ENCODE measurements at regions not wholly inside any gene's neighbourhood (a gene's known extent, or its start where the extent isn't known, plus 50 kb on each side); places are given as distances from the start of the nearest gene placed in this dataset.

- H3K9me3 Mint-ChIP-seq: peaks cover 0 to 7% (median under 1%) of the 10 kb centered on the region in 8 donors
- no peaks in the 10 kb centered on the region for H3K36me3 Mint-ChIP-seq
- H3K4me3 ChIP-seq (ENCODE audit: low read length in 2 of 2): no peak overlapping the region
- POLR2A ChIA-PET (ENCODE audit: partially characterized antibody): no interaction called here
- no peaks in the 10 kb centered on the region for H3K27me3 Mint-ChIP-seq
- no peak for DNase-seq
- CTCF ChIA-PET (ENCODE audit: partially characterized antibody): no interaction called here
- no peak overlapping the region for H3K27ac Mint-ChIP-seq
- H3K36me3 ChIP-seq (ENCODE audit: insufficient read depth, low read length): no peaks in the 10 kb centered on the region
- H3K9me3 ChIP-seq (ENCODE audit: control insufficient read depth in 1 of 2, low read length in 2 of 2): no peaks in the 10 kb centered on the region
- no peaks in the 10 kb centered on the region for H3K4me1 ChIP-seq (ENCODE audit: insufficient read depth, low read length)
- no peak overlapping the region for H3K4me3 Mint-ChIP-seq
- no peak overlapping the region for H3K27ac ChIP-seq (ENCODE audit: low read depth, low read length)
- H3K27me3 ChIP-seq (ENCODE audit: insufficient read depth, low read length): no peaks in the 10 kb centered on the region
- H3K4me1 Mint-ChIP-seq: no peaks in the 10 kb centered on the region
- intact Hi-C loops (cut with micrococcal nuclease): no loop called here
These were observed 1448.4 kb upstream of the C9orf72 start for GRCh38 chr9:29021632-29022031.

- Mint-ChIP-seq H3K27me3 (no peaks in the 10 kb centered on the region), H3K4me1 (no peaks in the 10 kb centered on the region), H3K4me3 (no peak overlapping the region), H3K9me3 (peaks cover 0 to 7% (median 3%) of the 10 kb centered on the region in 8 donors), H3K27ac (no peak overlapping the region), H3K36me3 (no peaks in the 10 kb centered on the region)
- no peaks in the 10 kb centered on the region for H3K27me3 ChIP-seq (ENCODE audit: insufficient read depth, low read length)
- POLR2A ChIA-PET (ENCODE audit: partially characterized antibody): no interaction called here
- H3K27ac ChIP-seq (ENCODE audit: low read depth, low read length): no peak overlapping the region
- intact Hi-C loops (cut with micrococcal nuclease): no loop called here
- no peaks in the 10 kb centered on the region for H3K9me3 ChIP-seq (ENCODE audit: control insufficient read depth in 1 of 2, low read length in 2 of 2)
- no peak for DNase-seq
- CTCF ChIA-PET (ENCODE audit: partially characterized antibody): no interaction called here
- no peaks in the 10 kb centered on the region for H3K4me1 ChIP-seq (ENCODE audit: insufficient read depth, low read length)
- H3K36me3 ChIP-seq (ENCODE audit: insufficient read depth, low read length): no peaks in the 10 kb centered on the region
- no peak overlapping the region for H3K4me3 ChIP-seq (ENCODE audit: low read length in 2 of 2)
These were observed 1465.1 kb upstream of the C9orf72 start for GRCh38 chr9:29038332-29038731.

GRCh38 chr9:29039258-29039657 is 1466.0 kb upstream of the C9orf72 start:
- no peaks in the 10 kb centered on the region for H3K4me1 Mint-ChIP-seq
- intact Hi-C loops (cut with micrococcal nuclease): no loop called here
- no peaks in the 10 kb centered on the region for H3K27me3 ChIP-seq (ENCODE audit: insufficient read depth, low read length)

GRCh38 chr9:29043072-29043471 is 1469.8 kb upstream of the C9orf72 start:
- H3K27ac ChIP-seq (ENCODE audit: low read depth, low read length): no peak overlapping the region
- Mint-ChIP-seq H3K4me3 (no peak overlapping the region), H3K4me1 (no peaks in the 10 kb centered on the region), H3K27ac (no peak overlapping the region), H3K9me3 (peaks cover 0 to 11% (median 4%) of the 10 kb centered on the region in 8 donors), H3K27me3 (no peaks in the 10 kb centered on the region), H3K36me3 (no peaks in the 10 kb centered on the region)
- H3K4me1 ChIP-seq (ENCODE audit: insufficient read depth, low read length): no peaks in the 10 kb centered on the region
- no peaks in the 10 kb centered on the region for H3K27me3 ChIP-seq (ENCODE audit: insufficient read depth, low read length)
- DNase-seq: no peak
- H3K9me3 ChIP-seq (ENCODE audit: control insufficient read depth in 1 of 2, low read length in 2 of 2): no peaks in the 10 kb centered on the region
- ChIA-PET CTCF (ENCODE audit: partially characterized antibody) (no interaction called here), POLR2A (ENCODE audit: partially characterized antibody) (no interaction called here)
- H3K36me3 ChIP-seq (ENCODE audit: insufficient read depth, low read length): no peaks in the 10 kb centered on the region
- H3K4me3 ChIP-seq (ENCODE audit: low read length in 2 of 2): no peak overlapping the region
- intact Hi-C loops (cut with micrococcal nuclease): no loop called here

More at GRCh38 chr9:29039258-29039657, 1466.0 kb upstream of the C9orf72 start:
- CTCF ChIA-PET (ENCODE audit: partially characterized antibody): no interaction called here
- POLR2A ChIA-PET (ENCODE audit: partially characterized antibody): no interaction called here
- DNase-seq: no peak
- no peak overlapping the region for H3K4me3 ChIP-seq (ENCODE audit: low read length in 2 of 2)
- H3K27ac ChIP-seq (ENCODE audit: low read depth, low read length): no peak overlapping the region
- no peaks in the 10 kb centered on the region for H3K36me3 ChIP-seq (ENCODE audit: insufficient read depth, low read length)
- H3K4me1 ChIP-seq (ENCODE audit: insufficient read depth, low read length): no peaks in the 10 kb centered on the region
- Mint-ChIP-seq H3K27ac (no peak overlapping the region), H3K9me3 (peaks cover 0 to 7% (median 3%) of the 10 kb centered on the region in 8 donors), H3K27me3 (no peaks in the 10 kb centered on the region), H3K36me3 (no peaks in the 10 kb centered on the region), H3K4me3 (no peak overlapping the region)
- no peaks in the 10 kb centered on the region for H3K9me3 ChIP-seq (ENCODE audit: control insufficient read depth in 1 of 2, low read length in 2 of 2)

- no peak overlapping the region for H3K27ac Mint-ChIP-seq
- DNase-seq: no peak
These were observed 1471.7 kb upstream of the C9orf72 start for GRCh38 chr9:29044959-29045358.

GRCh38 chr9:29060041-29060440 is 1486.8 kb upstream of the C9orf72 start:
- CTCF ChIA-PET (ENCODE audit: partially characterized antibody): no interaction called here
- Histone ChIP-seq H3K9me3 (ENCODE audit: control insufficient read depth in 1 of 2, low read length in 2 of 2) (no peaks in the 10 kb centered on the region), H3K27ac (ENCODE audit: low read depth, low read length) (no peak overlapping the region), H3K4me3 (ENCODE audit: low read length in 2 of 2) (no peak overlapping the region), H3K27me3 (ENCODE audit: insufficient read depth, low read length) (no peaks in the 10 kb centered on the region), H3K36me3 (ENCODE audit: insufficient read depth, low read length) (no peaks in the 10 kb centered on the region), H3K4me1 (ENCODE audit: insufficient read depth, low read length) (no peaks in the 10 kb centered on the region)
- Mint-ChIP-seq H3K27me3 (no peaks in the 10 kb centered on the region), H3K27ac (no peak overlapping the region), H3K4me1 (no peaks in the 10 kb centered on the region), H3K36me3 (no peaks in the 10 kb centered on the region), H3K4me3 (no peak overlapping the region), H3K9me3 (peaks cover 3 to 22% (median 8%) of the 10 kb centered on the region in 8 donors)
- DNase-seq: no peak
- POLR2A ChIA-PET (ENCODE audit: partially characterized antibody): no interaction called here
- intact Hi-C loops (cut with micrococcal nuclease): no loop called here

More at GRCh38 chr9:29044959-29045358, 1471.7 kb upstream of the C9orf72 start:
- CTCF ChIA-PET (ENCODE audit: partially characterized antibody): no interaction called here
- peaks cover 0 to 11% (median 4%) of the 10 kb centered on the region in 8 donors for H3K9me3 Mint-ChIP-seq
- H3K27me3 ChIP-seq (ENCODE audit: insufficient read depth, low read length): no peaks in the 10 kb centered on the region
- intact Hi-C loops (cut with micrococcal nuclease): no loop called here
- H3K27ac ChIP-seq (ENCODE audit: low read depth, low read length): no peak overlapping the region
- H3K36me3 ChIP-seq (ENCODE audit: insufficient read depth, low read length): no peaks in the 10 kb centered on the region
- no peaks in the 10 kb centered on the region for H3K4me1 Mint-ChIP-seq
- no peaks in the 10 kb centered on the region for H3K36me3 Mint-ChIP-seq
- H3K4me3 ChIP-seq (ENCODE audit: low read length in 2 of 2): no peak overlapping the region
- POLR2A ChIA-PET (ENCODE audit: partially characterized antibody): no interaction called here
- no peak overlapping the region for H3K4me3 Mint-ChIP-seq
- H3K9me3 ChIP-seq (ENCODE audit: control insufficient read depth in 1 of 2, low read length in 2 of 2): no peaks in the 10 kb centered on the region
- no peaks in the 10 kb centered on the region for H3K4me1 ChIP-seq (ENCODE audit: insufficient read depth, low read length)
- H3K27me3 Mint-ChIP-seq: no peaks in the 10 kb centered on the region

GRCh38 chr9:29062446-29062845 is 1489.2 kb upstream of the C9orf72 start:
- Histone ChIP-seq H3K4me1 (ENCODE audit: insufficient read depth, low read length) (no peaks in the 10 kb centered on the region), H3K36me3 (ENCODE audit: insufficient read depth, low read length) (no peaks in the 10 kb centered on the region), H3K27ac (ENCODE audit: low read depth, low read length) (no peak overlapping the region), H3K9me3 (ENCODE audit: control insufficient read depth in 1 of 2, low read length in 2 of 2) (no peaks in the 10 kb centered on the region), H3K4me3 (ENCODE audit: low read length in 2 of 2) (no peak overlapping the region), H3K27me3 (ENCODE audit: insufficient read depth, low read length) (no peaks in the 10 kb centered on the region)
- no peak for DNase-seq
- ChIA-PET CTCF (ENCODE audit: partially characterized antibody) (no interaction called here), POLR2A (ENCODE audit: partially characterized antibody) (no interaction called here)
- H3K27me3 Mint-ChIP-seq: no peaks in the 10 kb centered on the region
- H3K27ac Mint-ChIP-seq: no peak overlapping the region
- peaks cover 0 to 13% (median 8%) of the 10 kb centered on the region in 8 donors for H3K9me3 Mint-ChIP-seq
- H3K36me3 Mint-ChIP-seq: no peaks in the 10 kb centered on the region
- intact Hi-C loops (cut with micrococcal nuclease): no loop called here
- H3K4me3 Mint-ChIP-seq: no peak overlapping the region
- no peaks in the 10 kb centered on the region for H3K4me1 Mint-ChIP-seq

GRCh38 chr9:29063031-29063430 is 1489.8 kb upstream of the C9orf72 start:
- no peaks in the 10 kb centered on the region for H3K4me1 Mint-ChIP-seq

More at GRCh38 chr9:29063031-29063430, 1489.8 kb upstream of the C9orf72 start:
- Histone ChIP-seq H3K27me3 (ENCODE audit: insufficient read depth, low read length) (no peaks in the 10 kb centered on the region), H3K9me3 (ENCODE audit: control insufficient read depth in 1 of 2, low read length in 2 of 2) (no peaks in the 10 kb centered on the region), H3K4me3 (ENCODE audit: low read length in 2 of 2) (no peak overlapping the region), H3K36me3 (ENCODE audit: insufficient read depth, low read length) (no peaks in the 10 kb centered on the region), H3K4me1 (ENCODE audit: insufficient read depth, low read length) (no peaks in the 10 kb centered on the region), H3K27ac (ENCODE audit: low read depth, low read length) (no peak overlapping the region)
- Mint-ChIP-seq H3K9me3 (peaks cover 0 to 9% (median 6%) of the 10 kb centered on the region in 8 donors), H3K36me3 (no peaks in the 10 kb centered on the region), H3K27me3 (no peaks in the 10 kb centered on the region), H3K27ac (no peak overlapping the region), H3K4me3 (no peak overlapping the region)
- intact Hi-C loops (cut with micrococcal nuclease): no loop called here
- ChIA-PET POLR2A (ENCODE audit: partially characterized antibody) (no interaction called here), CTCF (ENCODE audit: partially characterized antibody) (no interaction called here)
- DNase-seq: no peak

Data from CD4-positive, alpha-beta memory T cell (primary cell).